NOMO-1 (cell line): ENCODE measurements at regions not wholly inside any gene's neighbourhood (a gene's known extent, or its start where the extent isn't known, plus 50 kb on each side); places are given as distances from the start of the nearest gene placed in this dataset.

Experiments used
- DNase-seq, 2 experiments: peaks; one replicate each; lab custom pipeline; 2025; ENCODE audit not compliant: unreplicated experiment in 2 of 2; lab: John Stamatoyannopoulos, UW

GRCh38 chr4:151829309-151829708 lies 68.5 kb upstream of the GATB start:
- no peak for DNase-seq

GRCh38 chr4:151824656-151825055 lies 63.8 kb upstream of the GATB start:
- no peak for DNase-seq

GRCh38 chr4:151822331-151822730 lies 61.5 kb upstream of the GATB start:
- DNase-seq: no peak

GRCh38 chr4:151820004-151820403 lies 59.2 kb upstream of the GATB start:
- no peak for DNase-seq

GRCh38 chr4:151811403-151811802 lies 50.6 kb upstream of the GATB start:
- no peak for DNase-seq
